ENCODE measurements at regions not wholly inside any gene's neighbourhood (a gene's known extent, or its start where the extent isn't known, plus 50 kb on each side); places are given as distances from the start of the nearest gene placed in this dataset.

- Histone ChIP-seq H3K4me3 (ENCODE audit: low read depth, low read length) (no peak overlapping the region), H3K9me3 (ENCODE audit: severe bottlenecking) (peaks cover 3% of the 10 kb centered on the region), H3K27me3 (ENCODE audit: insufficient read depth, low read depth, severe bottlenecking) (no peaks in the 10 kb centered on the region), H3K36me3 (no peaks in the 10 kb centered on the region), H3K27ac (no peak overlapping the region)
- no peak for DNase-seq
- TF ChIP-seq CTCF (IDR thresholded peaks at IDR 0.05; ENCODE audit: low read depth, low read length), result no peak
These were observed 162.7 kb downstream of the ANKRD60 start for GRCh38 chr20:58065508-58066361.

GRCh38 chr20:58064411-58065010, 163.9 kb downstream of the ANKRD60 start:
- Histone ChIP-seq H3K27me3 (ENCODE audit: insufficient read depth, low read depth, severe bottlenecking) (no peaks in the 10 kb centered on the region), H3K27ac (no peak overlapping the region), H3K4me3 (ENCODE audit: low read depth, low read length) (no peak overlapping the region), H3K9me3 (ENCODE audit: severe bottlenecking) (peaks cover 3% of the 10 kb centered on the region), H3K36me3 (no peaks in the 10 kb centered on the region)
- DNase-seq, result no peak
- TF ChIP-seq CTCF (IDR thresholded peaks at IDR 0.05; ENCODE audit: low read depth, low read length), result no peak

- no peaks in the 10 kb centered on the region for H3K36me3 ChIP-seq
- H3K27me3 ChIP-seq (ENCODE audit: insufficient read depth, low read depth, severe bottlenecking), result no peaks in the 10 kb centered on the region
- TF ChIP-seq CTCF (IDR thresholded peaks at IDR 0.05; ENCODE audit: low read depth, low read length), result no peak
- peaks cover 3% of the 10 kb centered on the region for H3K9me3 ChIP-seq (ENCODE audit: severe bottlenecking)
- H3K4me3 ChIP-seq (ENCODE audit: low read depth, low read length), result no peak overlapping the region
- DNase-seq, result no peak
- no peak overlapping the region for H3K27ac ChIP-seq
These were observed 169.3 kb downstream of the ANKRD60 start for GRCh38 chr20:58059260-58059544.

- Histone ChIP-seq H3K9me3 (ENCODE audit: severe bottlenecking) (peaks cover 3% of the 10 kb centered on the region), H3K27ac (no peak overlapping the region), H3K27me3 (ENCODE audit: insufficient read depth, low read depth, severe bottlenecking) (no peaks in the 10 kb centered on the region), H3K4me3 (ENCODE audit: low read depth, low read length) (no peak overlapping the region), H3K36me3 (no peaks in the 10 kb centered on the region)
- DNase-seq, result no peak
- TF ChIP-seq CTCF (IDR thresholded peaks at IDR 0.05; ENCODE audit: low read depth, low read length), result no peak
These were observed 169.8 kb downstream of the ANKRD60 start for GRCh38 chr20:58058421-58059259.

GRCh38 chr20:58056921-58057686, 171.3 kb downstream of the ANKRD60 start:
- no peak overlapping the region for H3K27ac ChIP-seq
- no peak for TF ChIP-seq CTCF (IDR thresholded peaks at IDR 0.05; ENCODE audit: low read depth, low read length)
- no peaks in the 10 kb centered on the region for H3K36me3 ChIP-seq
- H3K4me3 ChIP-seq (ENCODE audit: low read depth, low read length), result no peak overlapping the region
- H3K9me3 ChIP-seq (ENCODE audit: severe bottlenecking), result no peaks in the 10 kb centered on the region
- H3K27me3 ChIP-seq (ENCODE audit: insufficient read depth, low read depth, severe bottlenecking), result no peaks in the 10 kb centered on the region
- DNase-seq, result no peak

Measured in WERI-Rb-1 (cell line).